ENCODE measurements at regions not wholly inside any gene's neighbourhood (a gene's known extent, or its start where the extent isn't known, plus 50 kb on each side); places are given as distances from the start of the nearest gene placed in this dataset.

GRCh38 chr18:34608064-34608463 is 102.0 kb upstream of the DTNA start:
- TF ChIP-seq CTCF (IDR thresholded peaks at IDR 0.05) (no peak), POLR2A (IDR thresholded peaks at IDR 0.05) (no peak)
